Heart left ventricle (tissue), 13 donors: ENCODE measurements at regions not wholly inside any gene's neighbourhood (a gene's known extent, or its start where the extent isn't known, plus 50 kb on each side); places are given as distances from the start of the nearest gene placed in this dataset.

Source experiments
- POLR2A ChIP-seq, 2 donors: fragments of 450-650 bp; IDR thresholded peaks; one replicate each; pipeline ENCODE4 v1.6.1; 2017; ENCODE audit warnings: antibody characterized with exemption in 2 of 2, mild to moderate bottlenecking in 2 of 2, moderate library complexity in 2 of 2
- TF ChIP-seq, protein P1 (sequence below), 12 donors: fragments of 200-600 bp; sonication (generic) in 4 of 12; IDR thresholded peaks; one replicate each; pipeline versions ENCODE4 v1.5.0 to v1.8.0; 2018 to 2022; ENCODE audit warnings: antibody characterized with exemption in 12 of 12, mild to moderate bottlenecking in 5 of 12
- donor health status: ischemic (EF 13 %, LVEDD 7.1; RV severe dilation, severe dysfunction).
- donor health status: DM: no; HTN: yes; CAD: no.
- donor health status: DM: no; HTN: no; CAD: no.
- donor health status: ischemic (EF 25% LVEDD 6.9; RV normal size, moderate dysfunction).
- donor health status: ischemic (EF 25% LVEDD 5.7; RV mildly dilated, moderate dysfunction).
- donor health status: ischemic (EF 35%, LVEDD 5.7; RV mildly dilated, moderate dysfunction).
- donor health status: nonischemic (EF 11% LVEDD 7.7; RV severe dilation, severe dysfunction).
- donor health status: DM: yes; HTN: yes; CAD: no.
- donor health status: PGD.
- donor health status: ischemic (EF 29% LVEDD 5.4; RV normal size, mild dysfunction).
- donor health status: nonischemic (EF 23%, LVEDD 6.1; RV moderate dilation, normal function).

- TF ChIP-seq, protein P1, sequence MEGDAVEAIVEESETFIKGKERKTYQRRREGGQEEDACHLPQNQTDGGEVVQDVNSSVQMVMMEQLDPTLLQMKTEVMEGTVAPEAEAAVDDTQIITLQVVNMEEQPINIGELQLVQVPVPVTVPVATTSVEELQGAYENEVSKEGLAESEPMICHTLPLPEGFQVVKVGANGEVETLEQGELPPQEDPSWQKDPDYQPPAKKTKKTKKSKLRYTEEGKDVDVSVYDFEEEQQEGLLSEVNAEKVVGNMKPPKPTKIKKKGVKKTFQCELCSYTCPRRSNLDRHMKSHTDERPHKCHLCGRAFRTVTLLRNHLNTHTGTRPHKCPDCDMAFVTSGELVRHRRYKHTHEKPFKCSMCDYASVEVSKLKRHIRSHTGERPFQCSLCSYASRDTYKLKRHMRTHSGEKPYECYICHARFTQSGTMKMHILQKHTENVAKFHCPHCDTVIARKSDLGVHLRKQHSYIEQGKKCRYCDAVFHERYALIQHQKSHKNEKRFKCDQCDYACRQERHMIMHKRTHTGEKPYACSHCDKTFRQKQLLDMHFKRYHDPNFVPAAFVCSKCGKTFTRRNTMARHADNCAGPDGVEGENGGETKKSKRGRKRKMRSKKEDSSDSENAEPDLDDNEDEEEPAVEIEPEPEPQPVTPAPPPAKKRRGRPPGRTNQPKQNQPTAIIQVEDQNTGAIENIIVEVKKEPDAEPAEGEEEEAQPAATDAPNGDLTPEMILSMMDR (IDR thresholded peaks at IDR 0.05): no peak
- TF ChIP-seq POLR2A (IDR thresholded peaks at IDR 0.05): no peak
Measured at GRCh38 chr3:43218921-43219320, 67.4 kb upstream of the SNRK start.
